ENCODE measurements at regions not wholly inside any gene's neighbourhood (a gene's known extent, or its start where the extent isn't known, plus 50 kb on each side); places are given as distances from the start of the nearest gene placed in this dataset.

GRCh38 chr2:66240286-66240685 is 194.6 kb upstream of the MEIS1 start:
- TF ChIP-seq CTCF (IDR thresholded peaks at IDR 0.05): no peak
- no peak for TF ChIP-seq POLR2A (IDR thresholded peaks at IDR 0.05)
